ENCODE measurements at regions not wholly inside any gene's neighbourhood (a gene's known extent, or its start where the extent isn't known, plus 50 kb on each side); places are given as distances from the start of the nearest gene placed in this dataset.

- no peak for DNase-seq (ENCODE audit: low read depth in 4 of 6, low spot score in 6 of 6)
- Histone ChIP-seq H3K4me3 (ENCODE audit: low read depth, low read length) (no peak overlapping the region), H3K36me3 (ENCODE audit: control insufficient read depth, insufficient read depth, low read length) (no peaks in the 10 kb centered on the region), H3K9me3 (ENCODE audit: control insufficient read depth, insufficient read depth, low read length) (no peaks in the 10 kb centered on the region), H3K27me3 (ENCODE audit: control insufficient read depth, insufficient read depth, low read length) (no peaks in the 10 kb centered on the region), H3K27ac (ENCODE audit: low read depth, low read length) (no peak overlapping the region), H3K4me1 (ENCODE audit: control insufficient read depth, insufficient read depth, low read length) (no peaks in the 10 kb centered on the region)
- WGBS (ENCODE audit: insufficient coverage) = no CpG with 5 or more reads among the region's 2 CpGs
Measured at GRCh38 chr13:55538424-55538823, 1602.3 kb upstream of the PRR20A start.

- H3K4me1 ChIP-seq (ENCODE audit: control insufficient read depth, insufficient read depth, low read length) = no peaks in the 10 kb centered on the region
- no peak overlapping the region for H3K4me3 ChIP-seq (ENCODE audit: low read depth, low read length)
- no peaks in the 10 kb centered on the region for H3K36me3 ChIP-seq (ENCODE audit: control insufficient read depth, insufficient read depth, low read length)
- no peak for DNase-seq (ENCODE audit: low read depth in 4 of 6, low spot score in 6 of 6)
- no peaks in the 10 kb centered on the region for H3K27me3 ChIP-seq (ENCODE audit: control insufficient read depth, insufficient read depth, low read length)
- no peaks in the 10 kb centered on the region for H3K9me3 ChIP-seq (ENCODE audit: control insufficient read depth, insufficient read depth, low read length)
- no peak overlapping the region for H3K27ac ChIP-seq (ENCODE audit: low read depth, low read length)
Measured at GRCh38 chr13:55543053-55543452, 1597.7 kb upstream of the PRR20A start.

GRCh38 chr13:55550624-55551023 is 1590.1 kb upstream of the PRR20A start:
- Histone ChIP-seq H3K27ac (ENCODE audit: low read depth, low read length) (no peak overlapping the region), H3K4me3 (ENCODE audit: low read depth, low read length) (no peak overlapping the region), H3K36me3 (ENCODE audit: control insufficient read depth, insufficient read depth, low read length) (no peaks in the 10 kb centered on the region), H3K4me1 (ENCODE audit: control insufficient read depth, insufficient read depth, low read length) (no peaks in the 10 kb centered on the region), H3K9me3 (ENCODE audit: control insufficient read depth, insufficient read depth, low read length) (peaks cover 2% of the 10 kb centered on the region), H3K27me3 (ENCODE audit: control insufficient read depth, insufficient read depth, low read length) (no peaks in the 10 kb centered on the region)
- DNase-seq (ENCODE audit: low read depth in 4 of 6, low spot score in 6 of 6) = no peak

- no peaks in the 10 kb centered on the region for H3K36me3 ChIP-seq (ENCODE audit: control insufficient read depth, insufficient read depth, low read length)
- WGBS (ENCODE audit: insufficient coverage) = no CpG with 5 or more reads among the region's 1 CpG
- peak in 2 of 6 donors; percentile 7 to 44 for DNase-seq (ENCODE audit: low read depth in 4 of 6, low spot score in 6 of 6)
- H3K9me3 ChIP-seq (ENCODE audit: control insufficient read depth, insufficient read depth, low read length) = peaks cover 2% of the 10 kb centered on the region
- no peak overlapping the region for H3K4me3 ChIP-seq (ENCODE audit: low read depth, low read length)
- no peaks in the 10 kb centered on the region for H3K4me1 ChIP-seq (ENCODE audit: control insufficient read depth, insufficient read depth, low read length)
- H3K27me3 ChIP-seq (ENCODE audit: control insufficient read depth, insufficient read depth, low read length) = no peaks in the 10 kb centered on the region
- no peak overlapping the region for H3K27ac ChIP-seq (ENCODE audit: low read depth, low read length)
Measured at GRCh38 chr13:55553701-55554100, 1587.0 kb upstream of the PRR20A start.

- no peak overlapping the region for H3K4me3 ChIP-seq (ENCODE audit: low read depth, low read length)
- H3K27me3 ChIP-seq (ENCODE audit: control insufficient read depth, insufficient read depth, low read length) = no peaks in the 10 kb centered on the region
- no peaks in the 10 kb centered on the region for H3K4me1 ChIP-seq (ENCODE audit: control insufficient read depth, insufficient read depth, low read length)
- no peak overlapping the region for H3K27ac ChIP-seq (ENCODE audit: low read depth, low read length)
- H3K36me3 ChIP-seq (ENCODE audit: control insufficient read depth, insufficient read depth, low read length) = no peaks in the 10 kb centered on the region
- DNase-seq (ENCODE audit: low read depth in 4 of 6, low spot score in 6 of 6) = peak in 1 of 6 donors; percentile 26
- no CpG with 5 or more reads among the region's 1 CpG for WGBS (ENCODE audit: insufficient coverage)
- H3K9me3 ChIP-seq (ENCODE audit: control insufficient read depth, insufficient read depth, low read length) = peaks cover 2% of the 10 kb centered on the region
Measured at GRCh38 chr13:55554741-55555140, 1586.0 kb upstream of the PRR20A start.

- Histone ChIP-seq H3K4me1 (ENCODE audit: control insufficient read depth, insufficient read depth, low read length) (no peaks in the 10 kb centered on the region), H3K36me3 (ENCODE audit: control insufficient read depth, insufficient read depth, low read length) (no peaks in the 10 kb centered on the region), H3K27ac (ENCODE audit: low read depth, low read length) (no peak overlapping the region), H3K4me3 (ENCODE audit: low read depth, low read length) (no peak overlapping the region), H3K9me3 (ENCODE audit: control insufficient read depth, insufficient read depth, low read length) (no peaks in the 10 kb centered on the region), H3K27me3 (ENCODE audit: control insufficient read depth, insufficient read depth, low read length) (no peaks in the 10 kb centered on the region)
- no peak for DNase-seq (ENCODE audit: low read depth in 4 of 6, low spot score in 6 of 6)
Measured at GRCh38 chr13:55560331-55560730, 1580.4 kb upstream of the PRR20A start.

GRCh38 chr13:55563267-55563666 is 1577.5 kb upstream of the PRR20A start:
- H3K27ac ChIP-seq (ENCODE audit: low read depth, low read length) = no peak overlapping the region
- no peak for DNase-seq (ENCODE audit: low read depth in 4 of 6, low spot score in 6 of 6)
- no peaks in the 10 kb centered on the region for H3K4me1 ChIP-seq (ENCODE audit: control insufficient read depth, insufficient read depth, low read length)
- H3K9me3 ChIP-seq (ENCODE audit: control insufficient read depth, insufficient read depth, low read length) = no peaks in the 10 kb centered on the region
- H3K36me3 ChIP-seq (ENCODE audit: control insufficient read depth, insufficient read depth, low read length) = no peaks in the 10 kb centered on the region
- H3K27me3 ChIP-seq (ENCODE audit: control insufficient read depth, insufficient read depth, low read length) = no peaks in the 10 kb centered on the region
- no peak overlapping the region for H3K4me3 ChIP-seq (ENCODE audit: low read depth, low read length)
- WGBS (ENCODE audit: insufficient coverage) = no CpG with 5 or more reads among the region's 2 CpGs

GRCh38 chr13:55566334-55566733 is 1574.4 kb upstream of the PRR20A start:
- no peak for DNase-seq (ENCODE audit: low read depth in 4 of 6, low spot score in 6 of 6)
- WGBS (ENCODE audit: insufficient coverage) = no CpG with 5 or more reads among the region's 2 CpGs
- H3K36me3 ChIP-seq (ENCODE audit: control insufficient read depth, insufficient read depth, low read length) = no peaks in the 10 kb centered on the region
- no peak overlapping the region for H3K27ac ChIP-seq (ENCODE audit: low read depth, low read length)
- H3K4me3 ChIP-seq (ENCODE audit: low read depth, low read length) = no peak overlapping the region
- H3K9me3 ChIP-seq (ENCODE audit: control insufficient read depth, insufficient read depth, low read length) = no peaks in the 10 kb centered on the region
- no peaks in the 10 kb centered on the region for H3K4me1 ChIP-seq (ENCODE audit: control insufficient read depth, insufficient read depth, low read length)
- no peaks in the 10 kb centered on the region for H3K27me3 ChIP-seq (ENCODE audit: control insufficient read depth, insufficient read depth, low read length)

GRCh38 chr13:55566779-55567178 is 1573.9 kb upstream of the PRR20A start:
- Histone ChIP-seq H3K27me3 (ENCODE audit: control insufficient read depth, insufficient read depth, low read length) (no peaks in the 10 kb centered on the region), H3K36me3 (ENCODE audit: control insufficient read depth, insufficient read depth, low read length) (no peaks in the 10 kb centered on the region), H3K27ac (ENCODE audit: low read depth, low read length) (no peak overlapping the region), H3K4me3 (ENCODE audit: low read depth, low read length) (no peak overlapping the region), H3K4me1 (ENCODE audit: control insufficient read depth, insufficient read depth, low read length) (no peaks in the 10 kb centered on the region), H3K9me3 (ENCODE audit: control insufficient read depth, insufficient read depth, low read length) (no peaks in the 10 kb centered on the region)
- whole genome bisulfite sequencing (ENCODE audit: insufficient coverage) = 100% methylated on average over 2 of the region's 3 CpGs
- no peak for DNase-seq (ENCODE audit: low read depth in 4 of 6, low spot score in 6 of 6)

- no peaks in the 10 kb centered on the region for H3K9me3 ChIP-seq (ENCODE audit: control insufficient read depth, insufficient read depth, low read length)
- H3K4me1 ChIP-seq (ENCODE audit: control insufficient read depth, insufficient read depth, low read length) = no peaks in the 10 kb centered on the region
- H3K27ac ChIP-seq (ENCODE audit: low read depth, low read length) = no peak overlapping the region
- no peaks in the 10 kb centered on the region for H3K27me3 ChIP-seq (ENCODE audit: control insufficient read depth, insufficient read depth, low read length)
- no peak for DNase-seq (ENCODE audit: low read depth in 4 of 6, low spot score in 6 of 6)
- H3K4me3 ChIP-seq (ENCODE audit: low read depth, low read length) = no peak overlapping the region
- WGBS (ENCODE audit: insufficient coverage) = no CpG with 5 or more reads among the region's 5 CpGs
- H3K36me3 ChIP-seq (ENCODE audit: control insufficient read depth, insufficient read depth, low read length) = no peaks in the 10 kb centered on the region
Measured at GRCh38 chr13:55567721-55568625, 1572.7 kb upstream of the PRR20A start.
